Right lobe of liver (tissue), 4 donors: ENCODE measurements at regions not wholly inside any gene's neighbourhood (a gene's known extent, or its start where the extent isn't known, plus 50 kb on each side); places are given as distances from the start of the nearest gene placed in this dataset.

ENCODE experiments used
- CTCF ChIP-seq, 4 donors: fragments of 200-600 bp in 3 of 4; fragments of 450-650 bp in 1 of 4; IDR thresholded peaks; one replicate each; pipeline versions ENCODE4 v1.5.1 to v1.8.0; 2016 to 2022; ENCODE audit warnings: antibody characterized with exemption in 4 of 4, mild to moderate bottlenecking in 2 of 4
- POLR2A ChIP-seq: fragments of 450-650 bp; IDR thresholded peaks from one replicate; pipeline ENCODE4 v1.6.1; 2017; ENCODE audit warnings: antibody characterized with exemption, mild to moderate bottlenecking
- donor health status: DM: no; HTN: no; CAD: no.
- donor health status: DM: no; HTN: no; CAD: no.
- donor health status: DM: no; HTN: yes; CAD: no.

- no peak for TF ChIP-seq POLR2A
- no peak for TF ChIP-seq CTCF (IDR thresholded peaks at IDR 0.05)
Measured at GRCh38 chr3:27554706-27555105, 70.5 kb upstream of the SLC4A7 start.
